Activated T-cell treated with anti-CD3 and anti-CD28 coated beads, Interleukin-2, amount 50 U/mL, for 48 hours (primary cell): ENCODE measurements at regions not wholly inside any gene's neighbourhood (a gene's known extent, or its start where the extent isn't known, plus 50 kb on each side); places are given as distances from the start of the nearest gene placed in this dataset.
"Not testable (repeated sequence)": the region's sequence is repeated elsewhere in the genome, so short reads cannot be mapped to it uniquely, and the experiment has no call there.

ENCODE experiments used
- DNase-seq, 2 experiments: peaks; one replicate each; pipeline ENCODE4 v3.0.0-alpha.2; 2020

DNA sequence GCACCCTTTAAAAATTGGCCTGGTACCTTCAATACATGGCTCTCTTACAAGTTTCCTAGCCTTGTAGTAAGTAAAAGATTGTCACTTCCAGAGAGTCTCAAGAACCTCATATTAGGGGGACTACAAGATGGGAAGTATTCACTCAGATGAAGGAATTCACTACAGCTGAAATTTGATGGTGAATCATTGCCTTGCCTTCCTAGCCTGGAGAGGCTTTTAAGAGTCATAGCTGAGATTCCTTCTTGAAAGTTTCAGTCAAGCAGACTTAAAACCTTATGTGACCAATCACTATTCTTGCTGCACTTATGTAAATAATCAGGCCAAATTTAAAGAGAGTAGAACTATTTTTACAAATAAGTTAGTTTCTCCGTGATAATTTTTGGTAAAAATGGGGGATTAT is 451.6 kb downstream of the TRHDE start:
- no peak for DNase-seq

DNA sequence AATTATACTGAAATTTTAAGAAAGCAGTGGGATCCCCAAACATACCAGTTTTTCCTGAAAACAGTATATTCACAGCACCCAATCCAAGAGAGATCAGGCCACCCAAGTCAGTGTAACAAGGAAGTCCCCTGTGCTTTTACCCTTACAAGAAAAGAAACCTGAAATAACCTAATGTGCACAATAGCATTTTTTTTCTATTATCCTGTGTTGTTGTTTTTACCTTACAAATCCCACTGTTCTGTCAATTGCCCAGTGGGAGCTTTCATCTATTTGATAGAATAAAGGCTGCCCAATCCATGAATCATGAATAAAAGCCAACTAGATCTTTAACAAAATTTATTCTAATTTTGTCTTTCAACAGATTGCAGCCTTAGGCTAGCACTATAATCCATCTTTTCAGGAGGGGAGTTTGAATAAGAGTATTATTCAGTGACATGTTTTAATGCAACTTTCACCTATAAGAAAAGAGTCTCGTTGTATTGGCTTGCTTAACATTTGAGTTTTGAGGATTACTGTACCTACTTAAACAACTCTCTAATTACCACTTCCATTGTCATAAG is 457.4 kb downstream of the TRHDE start:
- no peak for DNase-seq

DNA sequence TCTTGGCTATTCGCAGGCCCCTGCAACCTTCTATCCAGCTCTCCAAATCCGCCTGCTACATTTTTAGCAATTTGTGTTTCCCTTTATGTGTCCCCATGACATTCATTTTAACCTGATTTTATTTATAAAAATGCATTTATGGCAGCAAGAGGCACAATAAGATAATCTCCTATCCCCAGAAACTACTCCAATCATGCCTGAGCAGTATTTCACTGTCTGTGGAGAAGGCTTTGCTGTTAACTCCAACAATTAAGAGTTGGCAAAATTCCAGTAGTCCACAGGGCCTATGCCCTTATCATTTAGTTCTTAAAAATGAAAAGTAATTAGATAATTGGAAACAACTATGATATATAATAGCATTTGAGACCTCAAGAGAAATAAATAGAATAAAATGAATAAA is 462.4 kb downstream of the TRHDE start:
- no peak for DNase-seq

DNA sequence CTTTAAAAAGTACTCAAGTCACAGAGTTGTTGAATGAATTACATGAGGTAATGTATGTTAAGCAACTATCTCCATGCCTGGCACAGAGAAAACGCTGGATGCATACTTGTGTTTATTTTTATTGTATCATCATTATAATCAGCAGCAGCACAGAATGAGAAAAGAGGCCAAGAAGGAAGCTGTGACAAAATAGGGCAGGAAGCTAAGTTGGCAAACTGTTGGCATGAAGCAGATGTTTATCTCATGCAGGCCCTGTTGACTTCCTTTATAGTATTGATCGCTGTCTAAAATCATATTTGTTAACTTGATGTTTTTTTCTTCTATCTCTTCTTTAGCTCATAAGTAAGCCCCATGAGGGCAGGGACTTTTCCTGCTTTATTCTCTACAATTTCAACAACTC is 466.6 kb downstream of the TRHDE start:
- DNase-seq = no peak

DNA sequence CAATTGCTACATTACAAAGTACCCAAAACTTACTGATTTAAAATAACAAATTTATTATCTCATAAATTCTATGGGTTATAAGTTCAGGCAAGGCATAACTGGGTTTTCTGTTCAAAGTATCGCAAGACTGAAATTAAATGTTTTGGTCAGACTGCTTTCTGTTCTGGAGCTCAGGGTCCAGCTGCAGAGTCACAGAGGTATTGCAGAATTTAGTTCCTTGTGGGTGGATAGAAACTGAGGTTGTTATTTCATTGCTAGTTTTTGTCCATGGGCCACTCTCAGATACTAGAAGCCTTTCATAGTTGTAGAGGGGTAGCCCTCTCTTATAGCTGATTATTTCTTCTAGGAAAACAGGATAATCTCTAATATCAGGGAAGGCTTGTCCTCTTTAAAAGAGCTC is 467.9 kb downstream of the TRHDE start:
- DNase-seq = no peak

DNA sequence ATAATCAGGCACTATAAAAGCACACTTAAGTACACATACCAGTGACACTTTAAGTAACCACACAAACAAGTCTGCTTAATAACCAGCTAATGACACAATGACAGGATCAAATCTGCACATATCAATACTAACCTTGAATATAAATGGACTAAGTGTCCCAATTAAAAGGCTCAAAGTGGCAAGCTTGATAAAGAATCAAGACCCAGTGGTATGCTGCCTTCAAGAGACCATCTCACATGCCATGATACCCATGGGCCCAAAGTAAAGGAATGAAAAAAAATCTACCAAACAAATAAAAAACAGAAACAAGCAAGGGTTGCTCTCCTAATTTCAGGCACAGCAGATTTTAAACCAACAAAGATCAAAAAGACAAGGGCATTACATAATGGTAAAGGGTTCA is 470.4 kb downstream of the TRHDE start:
- DNase-seq = no peak

DNA sequence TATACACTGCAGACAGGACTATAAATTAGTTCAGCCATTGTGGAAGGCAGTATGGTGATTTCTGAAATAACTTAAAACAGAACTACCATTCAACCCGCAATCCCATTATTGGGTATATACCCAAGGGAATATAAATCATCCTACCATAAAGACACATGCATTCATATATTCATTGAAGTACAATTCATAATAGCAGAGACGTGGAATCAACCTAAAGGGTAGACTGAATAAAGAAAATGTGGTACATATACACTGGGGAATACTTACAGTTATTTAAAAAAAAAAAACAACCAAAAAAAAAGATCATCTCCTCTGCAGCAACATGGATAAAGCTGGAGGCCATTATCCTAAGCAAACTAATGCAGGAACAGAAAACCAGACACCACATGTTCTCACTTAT is 473.9 kb downstream of the TRHDE start:
- DNase-seq = no peak

DNA sequence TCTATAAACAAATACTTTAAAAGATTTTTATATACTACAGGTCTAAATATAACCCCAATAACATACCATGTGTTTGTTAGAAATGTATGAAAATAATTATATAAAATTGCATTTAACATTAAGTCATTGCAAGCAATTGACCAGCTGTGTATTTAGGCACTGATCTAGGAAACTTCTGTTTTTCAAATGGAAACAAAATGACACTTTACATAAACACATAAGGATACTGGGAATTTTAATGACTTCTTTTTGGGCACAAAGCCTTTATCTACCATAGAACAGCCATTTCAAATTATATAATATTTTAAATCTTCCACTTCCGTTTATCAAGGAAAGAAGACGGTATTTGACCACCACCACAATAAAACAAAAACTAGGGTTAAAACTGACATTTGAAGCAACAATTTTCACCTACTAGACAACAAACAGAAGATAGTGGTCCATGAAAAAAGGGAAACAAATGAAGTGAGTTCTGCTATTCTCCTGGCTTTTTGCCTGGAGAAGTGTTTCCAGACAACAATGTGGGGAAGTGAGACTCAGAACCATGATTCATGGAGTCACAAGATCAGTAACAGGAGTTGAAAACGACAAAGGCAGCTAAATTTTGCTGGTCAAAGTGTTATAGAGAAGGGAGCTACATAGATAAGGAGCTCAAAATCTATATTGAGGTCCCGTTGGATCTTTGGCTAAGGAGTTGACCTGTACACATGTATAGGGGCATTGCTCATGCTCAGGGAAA is 475.1 kb downstream of the TRHDE start:
- no peak for DNase-seq

DNA sequence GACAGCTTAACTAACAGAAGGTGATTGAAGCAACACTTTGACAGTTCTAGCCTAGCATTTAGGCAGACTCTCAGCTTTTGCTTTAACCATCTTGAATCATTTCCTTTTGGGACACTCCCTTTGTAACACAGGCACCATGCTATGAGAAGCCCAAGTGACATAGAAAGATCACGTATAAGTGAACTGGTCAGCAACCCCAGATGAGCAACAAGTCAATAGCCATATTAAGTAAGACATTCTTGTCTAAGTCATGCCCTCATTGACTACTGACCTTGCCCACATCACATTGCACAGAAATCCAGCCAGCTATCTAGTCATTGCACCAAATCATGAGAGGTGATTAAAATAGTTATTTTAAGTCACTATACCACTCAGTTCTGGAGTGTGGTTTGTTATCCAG is 476.8 kb downstream of the TRHDE start:
- no peak for DNase-seq

DNA sequence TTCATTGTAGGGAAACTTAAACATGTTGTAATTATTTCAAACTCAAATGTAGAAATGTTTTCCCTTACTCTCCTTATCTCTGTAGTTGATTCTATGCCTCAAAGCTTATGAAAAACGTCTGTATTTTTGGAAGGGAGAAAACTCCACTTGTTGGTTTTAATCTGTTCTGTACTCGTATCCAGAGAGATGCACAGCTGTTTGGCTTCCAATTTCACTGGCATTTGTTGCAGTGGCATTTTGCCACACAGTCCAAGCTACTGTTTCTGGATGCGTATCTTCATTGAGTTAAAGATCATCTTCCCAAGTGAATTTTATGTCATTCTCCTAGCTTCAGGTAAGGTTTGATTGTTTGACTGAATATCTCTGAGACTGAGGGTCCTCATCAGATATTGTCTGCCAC is 481.4 kb downstream of the TRHDE start:
- no peak for DNase-seq

DNA sequence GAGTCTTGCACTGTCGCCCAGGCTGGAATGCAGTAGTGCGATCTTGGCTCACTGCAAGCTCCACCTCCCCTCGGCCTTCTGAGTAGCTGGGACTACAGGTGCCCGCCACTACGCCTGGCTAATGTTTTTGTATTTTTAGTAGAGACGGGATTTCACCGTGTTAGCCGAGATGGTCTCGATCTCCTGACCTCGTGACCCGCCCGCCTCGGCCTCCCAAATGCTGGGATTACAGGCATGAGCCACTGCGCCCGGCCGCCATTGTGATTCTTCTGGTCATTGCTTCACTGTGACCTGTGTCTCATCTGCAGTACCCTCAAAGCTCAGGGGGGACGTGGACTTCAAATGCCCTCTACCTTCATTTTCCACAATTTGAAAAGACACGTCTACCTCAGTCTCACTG is 481.9 kb downstream of the TRHDE start:
- not testable (repeated sequence) for DNase-seq

DNA sequence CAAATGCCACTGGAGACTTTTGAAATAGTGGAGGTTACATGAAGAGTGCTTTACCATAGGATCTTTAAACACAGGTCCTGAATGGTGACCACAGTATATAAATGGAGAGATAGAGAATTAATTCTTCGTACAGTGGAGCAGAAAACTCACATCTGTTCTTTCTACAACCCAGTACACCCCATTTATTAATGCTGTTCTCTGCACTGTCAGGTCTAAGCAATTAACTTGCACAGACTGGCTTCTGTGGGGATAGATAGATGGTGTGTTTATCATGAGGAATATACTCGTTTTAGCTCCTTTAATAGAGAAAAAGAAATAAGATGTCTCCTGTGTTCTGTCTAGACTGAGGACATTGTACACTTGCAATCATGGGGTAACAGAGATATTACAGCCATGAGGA is 494.3 kb downstream of the TRHDE start:
- no peak for DNase-seq

DNA sequence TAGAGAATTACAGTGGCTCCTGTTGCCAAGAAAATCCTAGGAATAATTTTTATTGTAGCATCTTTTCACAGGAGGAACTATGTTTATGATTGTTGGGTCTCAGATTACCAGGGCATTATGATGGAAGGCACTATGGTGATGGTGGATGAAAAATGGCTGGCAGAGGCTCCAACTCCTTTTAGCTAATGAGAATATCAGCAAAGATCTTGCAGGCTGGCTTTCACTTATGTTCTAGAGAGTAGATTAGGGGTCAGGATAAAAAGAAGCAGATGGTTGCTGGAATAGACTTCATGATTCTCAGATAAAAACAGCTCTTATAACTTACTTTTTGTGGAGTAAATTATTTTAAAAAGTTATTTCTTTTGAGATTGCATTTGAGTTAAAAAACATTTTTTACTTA is 501.9 kb downstream of the TRHDE start:
- DNase-seq = no peak

DNA sequence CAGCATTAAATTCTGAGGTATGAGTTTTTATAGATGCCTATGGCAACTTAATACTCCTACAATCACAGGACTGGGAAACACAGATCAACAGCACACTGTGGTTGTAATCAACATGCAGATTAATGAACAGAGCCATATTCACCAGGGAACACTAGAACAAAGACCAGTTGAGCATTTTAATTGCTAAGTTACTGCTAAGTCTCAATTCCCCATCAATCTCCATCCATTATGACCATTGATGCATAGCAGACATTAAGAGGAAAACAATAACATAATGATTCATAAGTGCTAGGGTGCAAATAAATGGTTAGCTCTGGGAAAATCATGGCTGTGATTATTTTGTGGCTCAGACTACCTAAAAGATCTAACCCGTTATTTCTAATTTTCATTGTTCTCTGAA is 505.6 kb downstream of the TRHDE start:
- no peak for DNase-seq

DNA sequence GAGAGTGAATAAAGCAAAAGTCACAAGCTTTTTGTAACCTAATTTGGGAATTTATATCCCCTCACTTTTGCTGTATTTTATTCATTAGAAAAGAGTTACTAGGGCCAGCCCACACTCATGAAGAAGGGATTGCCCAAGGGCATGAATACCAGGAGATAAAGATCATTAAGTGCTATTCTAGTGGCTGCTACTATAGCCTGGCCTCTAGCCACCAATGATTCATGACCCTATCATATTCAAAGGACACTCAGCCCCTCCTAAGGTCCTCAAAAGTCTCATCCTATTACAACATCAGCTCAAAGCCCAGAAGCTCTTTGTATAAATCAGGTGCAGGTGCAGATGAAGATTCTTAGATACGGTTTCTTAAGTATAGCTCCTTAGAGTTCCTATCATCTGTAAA is 518.1 kb downstream of the TRHDE start:
- DNase-seq = no peak

DNA sequence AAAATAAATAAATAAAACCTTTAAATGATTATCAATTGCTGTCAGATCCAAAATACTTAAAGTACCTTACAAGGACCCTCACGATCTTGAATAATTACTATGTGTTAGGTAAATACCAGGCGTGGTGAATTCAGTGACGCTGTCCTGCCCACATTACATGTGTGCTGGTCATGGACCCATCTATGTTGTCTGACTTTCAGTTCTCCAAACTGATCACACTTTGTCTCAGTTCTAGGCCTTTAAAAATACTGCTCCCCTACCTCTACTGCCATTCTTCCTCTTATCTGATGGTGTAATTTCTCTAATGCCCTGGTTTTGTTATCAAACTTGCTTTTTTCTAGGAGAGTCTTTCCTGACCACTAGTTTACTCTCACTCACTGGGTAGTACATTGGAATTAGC is 520.7 kb downstream of the TRHDE start:
- no peak for DNase-seq

DNA sequence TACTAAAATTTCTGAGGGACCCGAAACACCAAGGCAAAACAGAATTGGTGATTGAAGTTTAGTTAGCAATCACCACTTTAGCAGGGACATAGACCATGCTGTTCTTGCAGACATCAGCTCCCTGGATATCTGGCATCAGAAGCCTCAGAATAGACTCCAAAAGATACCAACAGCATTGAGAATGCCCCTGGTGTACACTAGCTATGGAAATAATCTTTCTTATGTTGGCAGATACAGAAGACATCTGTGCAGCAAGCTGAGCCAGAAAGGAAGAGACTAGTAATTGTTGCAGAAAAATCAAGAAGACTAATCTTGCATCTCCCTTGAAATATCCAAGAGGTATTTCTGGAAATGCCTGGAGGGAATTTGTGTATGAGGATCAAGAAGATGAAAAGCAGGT is 521.6 kb downstream of the TRHDE start:
- no peak for DNase-seq

DNA sequence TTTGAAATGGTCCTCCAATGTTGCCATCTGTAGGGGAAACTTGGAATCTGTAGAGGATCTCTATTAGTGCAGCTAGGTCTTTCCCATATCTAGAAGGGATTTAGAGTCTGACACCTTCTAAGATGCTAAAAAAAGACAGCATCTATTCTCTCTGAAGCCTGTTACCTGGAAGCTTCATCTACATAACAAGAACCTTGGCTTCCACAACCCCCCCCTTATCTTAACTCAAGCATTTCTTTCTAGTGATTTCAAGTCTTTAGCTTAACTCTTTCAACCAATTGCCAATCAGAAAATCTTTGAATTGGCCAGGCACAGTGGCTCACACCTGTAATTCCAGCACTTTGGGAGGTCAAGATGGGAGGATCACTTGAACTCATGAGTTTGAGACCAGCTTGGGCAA is 543.3 kb downstream of the TRHDE start:
- no peak for DNase-seq

DNA sequence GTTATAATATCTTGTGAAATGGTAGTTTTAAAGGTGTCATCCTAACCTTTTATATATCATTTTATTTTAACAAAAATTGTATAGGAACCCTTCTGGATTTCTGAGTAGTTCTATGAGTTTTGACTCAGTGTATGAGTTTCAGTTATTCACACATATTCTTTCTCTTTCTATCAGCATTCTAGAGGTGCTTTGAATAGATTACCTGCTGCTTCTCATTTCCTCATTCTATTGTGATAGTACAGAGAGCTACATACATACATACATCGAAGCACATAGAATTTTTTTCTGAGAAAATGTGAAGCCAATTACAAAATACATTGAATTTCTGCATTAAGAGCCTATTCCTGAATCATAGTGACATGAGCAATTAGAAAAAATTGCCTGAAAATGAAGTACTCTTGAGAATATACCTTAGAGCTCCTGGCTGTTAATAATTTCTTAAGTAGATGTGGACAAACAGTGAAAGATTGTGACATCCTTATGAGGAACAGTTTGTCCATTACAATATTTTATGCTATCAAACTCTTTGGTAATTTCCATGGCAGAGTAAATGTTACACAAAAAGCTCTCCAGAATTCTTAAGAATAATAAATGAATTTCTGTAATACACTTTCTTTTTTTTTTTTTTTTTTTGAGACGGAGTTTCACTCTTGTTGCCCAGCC is 556.6 kb downstream of the TRHDE start:
- DNase-seq = no peak

DNA sequence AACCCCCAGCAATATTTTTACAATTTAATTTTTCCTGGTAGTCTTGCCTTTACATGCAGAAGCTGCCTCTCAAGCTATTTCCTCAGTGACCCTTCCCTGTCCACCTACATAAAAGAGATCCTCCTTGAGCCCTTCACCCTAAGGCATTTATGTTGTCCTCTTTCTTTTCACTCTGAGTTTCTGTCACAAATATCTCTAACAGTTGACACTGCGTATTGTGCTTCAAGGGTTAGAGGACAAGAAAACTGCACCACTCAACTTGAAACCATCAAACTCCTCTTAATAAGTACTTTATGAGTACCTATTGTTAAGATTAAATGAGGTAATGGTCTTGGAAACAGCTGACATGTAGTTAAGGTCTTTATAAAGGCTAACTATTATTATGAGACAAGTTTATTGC is 557.7 kb downstream of the TRHDE start:
- no peak for DNase-seq

DNA sequence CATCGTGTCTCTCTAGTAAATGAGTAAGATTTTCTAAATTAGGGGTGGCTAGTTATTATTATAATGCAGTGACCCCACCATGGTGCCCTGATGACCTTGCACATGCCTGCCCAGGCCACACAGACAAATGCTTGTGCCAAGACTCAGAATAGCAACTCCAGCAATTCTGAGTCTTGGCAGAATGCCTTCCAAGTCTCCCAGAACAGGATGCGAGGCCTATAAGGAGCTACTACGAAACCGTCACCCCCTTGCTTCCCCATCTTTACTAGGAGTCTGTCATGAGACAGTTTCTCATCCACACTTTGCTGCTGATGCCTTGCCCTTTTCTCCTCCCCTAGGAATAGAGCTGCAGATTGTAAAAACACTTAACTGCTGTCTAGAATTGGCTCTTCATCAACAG is 559.9 kb downstream of the TRHDE start:
- DNase-seq = no peak

DNA sequence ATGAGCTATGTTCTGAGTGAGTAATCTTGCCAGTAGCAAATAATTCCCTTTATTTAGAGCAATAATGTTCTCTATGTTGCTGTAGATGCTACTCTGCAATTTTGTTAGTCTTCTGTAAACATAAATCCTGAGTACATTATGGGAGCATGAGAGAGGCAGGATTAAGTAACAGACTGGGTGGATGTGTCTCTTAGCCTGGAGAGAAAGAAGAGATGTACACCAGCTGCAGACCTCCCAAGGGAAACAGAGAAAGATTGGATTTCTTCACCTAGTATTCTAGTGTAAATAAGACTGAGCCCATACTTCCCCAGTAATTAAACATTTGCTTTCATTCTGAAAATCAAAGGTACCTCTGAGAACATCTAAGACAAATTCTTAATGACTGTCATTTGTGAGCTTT is 564.0 kb downstream of the TRHDE start:
- DNase-seq = no peak

DNA sequence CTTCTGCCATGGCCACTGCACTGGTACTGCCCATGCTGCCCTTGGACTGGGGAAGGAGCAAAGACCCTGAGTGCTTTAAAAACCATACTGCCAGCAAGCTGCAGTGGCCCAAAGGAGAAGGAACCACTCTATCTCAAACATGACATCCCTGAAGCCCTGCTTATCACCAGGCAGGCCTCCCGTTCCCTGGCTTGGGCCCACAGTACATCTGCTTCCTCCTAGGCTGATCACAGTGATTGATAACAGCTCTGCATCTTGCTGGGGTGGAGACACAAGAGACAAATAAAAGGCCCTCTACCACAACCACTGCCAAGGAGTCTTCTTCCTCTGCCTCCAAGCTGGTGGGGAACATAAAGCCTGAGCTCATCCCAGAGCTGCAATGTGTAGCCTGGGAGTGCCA is 567.5 kb downstream of the TRHDE start:
- no peak for DNase-seq

DNA sequence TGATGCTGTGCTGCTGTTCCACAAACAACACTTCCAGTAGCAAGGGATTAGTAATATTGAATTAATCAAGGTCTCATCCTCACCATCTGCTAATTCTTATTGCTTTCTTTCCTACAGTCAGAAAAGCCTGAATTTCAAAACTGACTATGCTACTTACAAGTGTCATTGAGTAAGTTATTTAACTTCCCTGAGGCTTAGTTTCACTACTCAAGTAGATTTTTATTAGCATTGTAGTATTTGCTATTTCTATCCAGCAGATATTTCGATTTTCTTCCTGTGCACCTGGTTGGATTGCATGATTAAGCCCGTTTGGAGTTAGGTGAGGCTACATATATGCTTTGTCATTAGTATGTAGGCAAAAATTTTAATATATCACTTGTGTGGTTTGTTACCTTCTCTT is 591.5 kb downstream of the TRHDE start:
- DNase-seq = no peak

DNA sequence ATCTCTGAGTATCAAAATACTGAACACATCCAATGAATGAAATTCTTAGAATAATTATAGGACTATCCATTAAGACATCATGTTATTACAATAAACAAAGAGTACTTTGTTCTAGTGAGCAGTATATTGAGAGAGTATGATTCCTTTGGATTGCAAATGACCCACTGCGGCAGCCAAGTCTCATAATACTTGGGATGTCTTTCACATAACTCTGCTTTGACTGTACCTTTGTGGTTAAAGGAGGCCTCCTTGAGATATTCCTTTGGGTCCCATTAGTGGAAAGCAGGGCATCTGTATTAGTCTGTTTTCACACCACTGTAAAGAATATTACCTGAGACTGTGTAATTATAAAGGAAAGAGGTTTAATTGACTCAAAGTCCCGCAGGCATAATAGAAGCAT is 593.8 kb downstream of the TRHDE start:
- DNase-seq = no peak
